ENCODE measurements at regions not wholly inside any gene's neighbourhood (a gene's known extent, or its start where the extent isn't known, plus 50 kb on each side); places are given as distances from the start of the nearest gene placed in this dataset.

DNA sequence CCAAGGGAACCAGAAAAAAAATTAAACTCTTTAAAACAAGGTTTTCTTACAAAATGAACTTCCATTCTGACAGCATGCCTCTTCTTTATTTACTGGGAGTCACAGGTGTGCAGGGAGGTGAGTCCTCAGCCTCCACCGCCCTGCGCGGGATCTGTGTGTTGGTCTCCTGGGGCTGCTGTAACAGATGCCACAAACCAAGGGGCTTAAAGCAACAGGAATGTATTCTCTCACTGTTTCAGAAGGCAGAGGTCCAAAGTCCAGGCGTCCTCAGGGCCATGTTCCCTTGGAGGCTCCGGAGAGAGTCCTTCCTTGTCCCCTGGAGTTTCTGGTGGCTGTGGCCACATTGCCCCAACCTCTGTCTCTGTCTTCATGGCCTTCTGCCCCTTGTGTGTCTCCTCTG lies 123.6 kb upstream of the C1orf174 start:
- TF ChIP-seq, protein P1, sequence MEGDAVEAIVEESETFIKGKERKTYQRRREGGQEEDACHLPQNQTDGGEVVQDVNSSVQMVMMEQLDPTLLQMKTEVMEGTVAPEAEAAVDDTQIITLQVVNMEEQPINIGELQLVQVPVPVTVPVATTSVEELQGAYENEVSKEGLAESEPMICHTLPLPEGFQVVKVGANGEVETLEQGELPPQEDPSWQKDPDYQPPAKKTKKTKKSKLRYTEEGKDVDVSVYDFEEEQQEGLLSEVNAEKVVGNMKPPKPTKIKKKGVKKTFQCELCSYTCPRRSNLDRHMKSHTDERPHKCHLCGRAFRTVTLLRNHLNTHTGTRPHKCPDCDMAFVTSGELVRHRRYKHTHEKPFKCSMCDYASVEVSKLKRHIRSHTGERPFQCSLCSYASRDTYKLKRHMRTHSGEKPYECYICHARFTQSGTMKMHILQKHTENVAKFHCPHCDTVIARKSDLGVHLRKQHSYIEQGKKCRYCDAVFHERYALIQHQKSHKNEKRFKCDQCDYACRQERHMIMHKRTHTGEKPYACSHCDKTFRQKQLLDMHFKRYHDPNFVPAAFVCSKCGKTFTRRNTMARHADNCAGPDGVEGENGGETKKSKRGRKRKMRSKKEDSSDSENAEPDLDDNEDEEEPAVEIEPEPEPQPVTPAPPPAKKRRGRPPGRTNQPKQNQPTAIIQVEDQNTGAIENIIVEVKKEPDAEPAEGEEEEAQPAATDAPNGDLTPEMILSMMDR (IDR thresholded peaks at IDR 0.05) = no peak
- TF ChIP-seq POLR2AphosphoS5 (IDR thresholded peaks at IDR 0.05) (no peak), POLR2A (IDR thresholded peaks at IDR 0.05) (no peak)
